ENCODE measurements at regions not wholly inside any gene's neighbourhood (a gene's known extent, or its start where the extent isn't known, plus 50 kb on each side); places are given as distances from the start of the nearest gene placed in this dataset. TPM values are rescaled to one million over a fixed set of nuclear protein-coding genes. Genes with fewer than 3 reads are reported as not detected.

GRCh38 chr13:99617474-99618255, 116.4 kb downstream of the TM9SF2 start:
- Mint-ChIP-seq H3K4me3 (ENCODE audit: low read depth) (no peak overlapping the region), H3K9me3 (ENCODE audit: low read depth) (no peaks in the 10 kb centered on the region), H3K27ac (no peak overlapping the region), H3K4me1 (ENCODE audit: low read depth) (no peaks in the 10 kb centered on the region), H3K36me3 (ENCODE audit: insufficient read depth) (no peaks in the 10 kb centered on the region), H3K27me3 (peaks cover 6% of the 10 kb centered on the region)
- peak; percentile 14 for DNase-seq (ENCODE audit: low spot score, unreplicated experiment)
- TF ChIP-seq CTCF (IDR thresholded peaks at IDR 0.05; ENCODE audit: unreplicated experiment), result peak; percentile 84

DNA sequence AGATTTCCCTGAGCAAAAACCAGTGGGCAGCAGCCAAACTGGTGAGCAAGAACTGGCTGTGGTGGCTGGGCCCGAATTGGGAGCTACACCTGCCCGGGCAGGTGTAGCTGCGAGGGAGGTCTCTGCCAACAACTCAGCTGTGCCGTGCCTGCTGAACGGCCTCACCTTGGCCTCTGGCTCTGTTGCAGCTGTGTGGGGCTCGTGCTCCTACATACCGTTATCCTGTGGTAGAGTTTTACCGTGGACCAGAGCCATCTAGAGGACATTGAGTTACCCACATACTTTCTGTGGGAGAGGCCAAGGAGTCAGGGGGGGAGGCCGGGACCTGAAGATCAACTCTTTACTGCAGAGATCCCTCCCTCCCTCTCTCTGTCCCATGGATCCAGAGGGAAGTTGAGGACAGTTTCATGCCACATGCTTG, 113.2 kb downstream of the TM9SF2 start:
- H3K9me3 Mint-ChIP-seq (ENCODE audit: low read depth), result no peaks in the 10 kb centered on the region
- TF ChIP-seq CTCF (IDR thresholded peaks at IDR 0.05; ENCODE audit: unreplicated experiment), result peak; percentile 19
- peaks cover 3% of the 10 kb centered on the region for H3K4me1 Mint-ChIP-seq (ENCODE audit: low read depth)
- H3K36me3 Mint-ChIP-seq (ENCODE audit: insufficient read depth), result no peaks in the 10 kb centered on the region
- H3K27ac Mint-ChIP-seq, result no peak overlapping the region
- no peak for DNase-seq (ENCODE audit: low spot score, unreplicated experiment)
- H3K4me3 Mint-ChIP-seq (ENCODE audit: low read depth), result no peak overlapping the region
- H3K27me3 Mint-ChIP-seq, result peaks cover 6% of the 10 kb centered on the region

Small RNA genes lying in the stretch of these regions (microRNA-seq; reads per million reads assigned to microRNA genes)
- gene MIR4306 (ENCODE audit: borderline number of aligned reads, unreplicated experiment), result not detected
